Activated CD4-positive, alpha-beta memory T cell treated with anti-CD3 and anti-CD28 coated beads, Interleukin-2, amount 10 ng/mL, durations not matched to agents 7 days and 5 days (primary cell): ENCODE measurements at regions not wholly inside any gene's neighbourhood (a gene's known extent, or its start where the extent isn't known, plus 50 kb on each side); places are given as distances from the start of the nearest gene placed in this dataset.

Experiments used
- CTCF ChIA-PET: fragments of 350-600 bp; sonication (Branson Sonifier 250); formaldehyde crosslinking; loops from one replicate; lab custom pipeline; 2021; ENCODE audit warnings: antibody characterized with exemption, inconsistent platforms; lab: Charles Lee
- POLR2A ChIA-PET: fragments of 350-600 bp; sonication (Branson Sonifier 250); formaldehyde crosslinking; loops from one replicate; lab custom pipeline; 2021; ENCODE audit warnings: antibody characterized with exemption; lab: Charles Lee
- DNase-seq: peaks from one replicate; pipeline ENCODE4 v3.0.0-alpha.2; 2020
- H3K27ac Mint-ChIP-seq: one replicate; pipeline ENCODE4 v1.8.0; 2021; ENCODE audit warnings: mild to moderate bottlenecking, mixed read lengths
- H3K27me3 Mint-ChIP-seq: one replicate; pipeline ENCODE4 v1.8.0; 2021; ENCODE audit warnings: mixed read lengths
- H3K36me3 Mint-ChIP-seq: one replicate; pipeline ENCODE4 v1.8.0; 2021; ENCODE audit warnings: low read depth, mixed read lengths
- H3K4me1 Mint-ChIP-seq: one replicate; pipeline ENCODE4 v1.8.0; 2021; ENCODE audit warnings: mixed read lengths
- H3K4me3 Mint-ChIP-seq: one replicate; pipeline ENCODE4 v1.8.0; 2021; ENCODE audit warnings: mild to moderate bottlenecking, mixed read lengths
- H3K9me3 Mint-ChIP-seq: one replicate; pipeline ENCODE4 v1.8.0; 2021; ENCODE audit warnings: mixed read lengths

DNA sequence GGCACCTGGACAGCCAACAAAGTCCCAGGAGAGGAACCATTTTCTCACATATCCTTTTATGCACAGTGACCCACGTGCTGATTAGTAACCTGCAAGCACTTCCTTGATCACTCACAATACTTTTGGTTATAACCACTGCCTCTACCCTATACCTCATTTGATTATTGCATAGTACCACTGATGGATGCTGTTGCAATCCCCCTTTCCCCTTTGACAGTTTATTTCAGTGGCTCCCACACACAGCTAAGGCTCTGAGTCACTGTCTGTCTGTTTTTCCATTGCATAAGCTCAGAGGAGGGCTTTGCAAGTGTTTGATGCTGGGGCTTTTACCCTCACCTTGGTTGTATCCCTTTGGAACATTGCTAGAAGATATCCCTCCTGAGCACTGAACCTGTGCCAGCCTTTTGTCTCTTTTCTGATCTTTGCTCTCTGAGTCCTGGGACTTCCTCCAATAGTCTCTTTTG lies 101.7 kb upstream of the RBBP8 start:
- Mint-ChIP-seq H3K36me3 (no peaks in the 10 kb centered on the region), H3K27me3 (peaks cover 47% of the 10 kb centered on the region), H3K4me1 (no peaks in the 10 kb centered on the region), H3K27ac (no peak overlapping the region), H3K9me3 (no peaks in the 10 kb centered on the region), H3K4me3 (no peak overlapping the region)
- ChIA-PET CTCF (no interaction called here), POLR2A (no interaction called here)
- no peak for DNase-seq

DNA sequence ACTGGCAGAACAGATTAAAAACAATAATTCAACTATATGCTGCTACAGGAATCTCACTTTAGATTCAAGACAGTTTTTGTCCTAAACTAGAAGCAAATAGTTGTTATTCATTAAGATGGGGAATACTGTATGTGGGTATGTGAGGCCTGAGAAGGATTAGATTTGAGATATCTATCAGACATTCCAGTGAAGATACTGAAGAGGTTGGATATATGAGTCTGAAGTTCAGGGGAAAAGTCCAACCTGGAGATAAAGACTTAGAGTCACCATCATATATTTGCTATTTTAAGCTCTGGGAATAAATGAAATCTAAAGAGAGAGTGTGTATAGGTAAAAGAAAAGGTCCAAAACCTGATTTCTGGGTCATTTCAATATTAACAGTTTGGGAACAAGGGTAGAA lies 96.2 kb upstream of the RBBP8 start:
- H3K27me3 Mint-ChIP-seq, result peaks cover 19% of the 10 kb centered on the region
- ChIA-PET CTCF (no interaction called here), POLR2A (no interaction called here)

DNA sequence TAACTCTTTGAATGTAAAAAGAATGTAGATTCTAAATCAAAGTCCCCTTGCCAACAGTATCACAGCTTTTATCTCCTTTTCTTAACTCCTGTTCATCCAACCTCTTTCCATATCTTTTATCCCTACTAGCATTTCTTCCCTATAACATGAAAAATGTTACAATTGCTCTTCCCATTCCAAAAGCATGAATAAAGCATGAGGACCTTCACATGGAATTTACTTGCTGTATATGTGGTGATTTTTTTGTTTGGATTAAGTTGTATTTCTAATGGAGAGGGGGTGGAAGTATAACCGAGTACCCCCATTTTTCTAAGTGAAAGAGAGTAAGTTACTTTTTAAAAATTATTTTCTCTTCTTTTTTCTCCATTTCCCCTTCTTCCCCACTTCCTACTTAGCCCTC lies 94.9 kb upstream of the RBBP8 start:
- Mint-ChIP-seq H3K27ac (no peak overlapping the region), H3K9me3 (no peaks in the 10 kb centered on the region), H3K4me1 (no peaks in the 10 kb centered on the region), H3K27me3 (peaks cover 21% of the 10 kb centered on the region), H3K4me3 (no peak overlapping the region), H3K36me3 (no peaks in the 10 kb centered on the region)
- ChIA-PET POLR2A (no interaction called here), CTCF (no interaction called here)
- no peak for DNase-seq

More for the DNA sequence above, 96.2 kb upstream of the RBBP8 start:
- DNase-seq, result no peak
- Mint-ChIP-seq H3K4me1 (no peaks in the 10 kb centered on the region), H3K9me3 (no peaks in the 10 kb centered on the region), H3K27ac (no peak overlapping the region), H3K4me3 (no peak overlapping the region), H3K36me3 (no peaks in the 10 kb centered on the region)

DNA sequence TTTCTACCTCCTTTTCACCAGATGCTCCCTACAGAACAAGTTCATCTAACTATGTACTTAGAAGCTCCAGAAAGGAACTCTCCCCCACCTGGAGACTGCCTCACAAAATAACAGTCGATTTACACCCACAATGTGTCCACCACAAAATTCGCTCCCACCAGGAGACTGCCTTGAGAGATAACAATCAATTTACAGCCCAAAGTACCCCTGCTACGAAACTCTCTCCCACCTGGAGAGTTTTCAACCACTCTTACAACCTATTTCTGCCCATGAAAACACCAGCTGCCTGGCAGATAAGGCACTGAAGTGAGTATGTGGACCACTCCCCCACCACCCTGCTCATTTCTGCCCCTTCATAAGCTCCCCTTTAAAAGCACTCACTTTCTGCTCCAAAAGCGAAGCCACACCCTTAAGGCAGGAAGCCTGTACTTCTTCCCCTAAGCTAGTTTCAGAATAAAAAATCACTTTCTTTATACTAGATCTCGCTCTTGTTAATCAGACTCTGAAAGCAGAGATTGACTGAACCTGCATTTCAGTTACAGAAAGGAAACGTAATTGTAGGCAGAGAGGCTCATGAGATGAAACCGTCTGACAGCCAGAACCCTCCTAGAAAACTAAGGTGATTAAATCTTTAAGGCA lies 94.4 kb upstream of the RBBP8 start:
- Mint-ChIP-seq H3K4me1 (no peaks in the 10 kb centered on the region), H3K9me3 (no peaks in the 10 kb centered on the region), H3K27me3 (peaks cover 20% of the 10 kb centered on the region), H3K36me3 (no peaks in the 10 kb centered on the region), H3K27ac (no peak overlapping the region), H3K4me3 (no peak overlapping the region)
- ChIA-PET POLR2A (no interaction called here), CTCF (no interaction called here)
- no peak for DNase-seq

DNA sequence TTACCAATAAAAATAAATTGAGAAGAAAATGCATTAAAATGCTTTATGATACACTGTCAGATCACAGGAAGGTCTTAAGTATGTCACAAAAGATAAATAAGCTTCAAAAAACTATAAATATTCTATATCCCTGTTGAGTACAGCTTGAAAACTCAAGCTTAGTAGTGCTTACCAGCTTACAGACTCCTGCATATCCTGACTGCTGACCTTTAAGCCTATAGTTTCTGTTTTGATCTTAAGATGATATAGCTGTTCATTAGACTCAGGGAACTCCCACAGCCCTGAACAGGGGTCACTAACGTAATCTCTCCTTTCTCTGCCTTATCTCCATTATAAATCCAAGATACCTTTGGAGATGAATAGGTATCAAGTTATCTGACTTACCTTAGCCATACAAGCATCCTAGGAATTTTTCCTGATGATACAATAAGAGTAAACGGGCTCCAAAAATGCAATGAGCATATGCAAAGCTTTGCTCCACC lies 93.7 kb upstream of the RBBP8 start:
- CTCF ChIA-PET, result no interaction called here
- POLR2A ChIA-PET, result no interaction called here
- H3K9me3 Mint-ChIP-seq, result no peaks in the 10 kb centered on the region
- no peak for DNase-seq
- H3K4me3 Mint-ChIP-seq, result no peak overlapping the region
- H3K36me3 Mint-ChIP-seq, result no peaks in the 10 kb centered on the region
- H3K27me3 Mint-ChIP-seq, result peaks cover 18% of the 10 kb centered on the region
- H3K4me1 Mint-ChIP-seq, result no peaks in the 10 kb centered on the region
- no peak overlapping the region for H3K27ac Mint-ChIP-seq

DNA sequence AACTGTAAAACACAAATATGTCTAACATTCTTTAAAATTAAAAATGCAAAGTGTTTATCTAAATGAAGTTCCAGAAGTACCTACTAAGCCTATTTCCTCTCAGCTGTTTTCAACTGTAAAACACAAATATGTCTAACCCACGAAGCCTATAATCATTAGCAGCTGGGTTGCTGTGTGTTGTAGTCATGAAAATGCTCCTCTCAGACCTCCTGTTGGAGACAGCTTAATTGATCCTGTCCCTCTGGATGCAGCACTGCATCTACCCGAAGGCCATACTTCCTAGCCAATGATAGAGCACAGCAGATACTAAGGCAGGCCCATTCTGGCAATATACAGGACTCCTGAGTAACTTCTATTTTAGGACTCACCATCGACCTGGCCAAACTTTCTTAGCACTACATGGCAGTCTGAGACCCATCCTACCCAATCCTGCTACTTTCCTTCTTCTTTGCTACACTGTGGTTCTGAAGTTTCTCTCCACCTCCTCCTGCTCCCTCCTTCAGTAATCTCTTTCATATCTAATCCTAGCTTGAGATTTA lies 92.5 kb upstream of the RBBP8 start:
- Mint-ChIP-seq H3K9me3 (no peaks in the 10 kb centered on the region), H3K4me3 (no peak overlapping the region), H3K36me3 (no peaks in the 10 kb centered on the region), H3K4me1 (no peaks in the 10 kb centered on the region), H3K27me3 (peaks cover 10% of the 10 kb centered on the region), H3K27ac (no peak overlapping the region)
- no peak for DNase-seq
- ChIA-PET POLR2A (no interaction called here), CTCF (no interaction called here)

DNA sequence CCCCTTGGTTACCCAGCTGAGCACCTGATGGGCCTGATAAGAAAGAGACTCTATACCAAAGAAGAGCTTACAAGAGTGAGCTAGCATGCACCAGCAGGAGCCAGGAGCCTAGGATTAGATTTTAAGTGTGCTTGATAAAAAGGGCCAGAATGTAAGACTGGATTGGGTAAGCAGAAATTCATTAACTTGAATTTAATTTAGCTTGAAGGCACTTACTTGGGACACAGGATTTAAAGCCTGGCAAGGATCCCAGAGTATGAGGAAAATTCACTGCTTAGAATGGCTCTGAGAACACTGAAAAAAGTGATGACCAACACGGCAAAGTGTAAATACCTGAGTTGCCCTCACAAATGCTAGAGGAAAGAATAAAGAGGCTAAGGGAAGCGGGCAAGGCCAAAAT lies 91.3 kb upstream of the RBBP8 start:
- Mint-ChIP-seq H3K4me1 (no peaks in the 10 kb centered on the region), H3K27me3 (peaks cover 7% of the 10 kb centered on the region), H3K4me3 (no peak overlapping the region), H3K27ac (no peak overlapping the region), H3K9me3 (no peaks in the 10 kb centered on the region), H3K36me3 (no peaks in the 10 kb centered on the region)
- CTCF ChIA-PET, result no interaction called here
- no peak for DNase-seq
- POLR2A ChIA-PET, result no interaction called here

DNA sequence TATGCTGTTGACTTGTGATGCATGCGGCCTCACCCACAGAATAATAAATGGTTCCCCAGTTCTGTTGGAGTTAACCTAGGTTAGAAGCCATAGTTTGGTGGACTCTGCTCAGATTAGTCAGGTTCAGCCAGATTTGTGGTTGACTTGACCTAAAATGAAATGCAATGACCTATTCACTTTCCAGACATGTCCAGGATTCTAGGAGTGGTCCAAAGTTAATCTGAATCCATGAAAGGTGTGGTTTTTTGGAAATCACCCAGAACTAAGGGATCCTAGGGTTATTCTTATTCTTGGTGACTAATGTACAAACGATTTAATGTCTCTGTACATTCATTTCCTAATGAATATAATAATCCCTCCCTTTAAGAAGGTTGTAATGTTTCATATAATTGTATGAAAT lies 88.9 kb upstream of the RBBP8 start:
- DNase-seq, result no peak
- POLR2A ChIA-PET, result no interaction called here
- peaks cover 2% of the 10 kb centered on the region for H3K4me1 Mint-ChIP-seq
- no peaks in the 10 kb centered on the region for H3K36me3 Mint-ChIP-seq
- CTCF ChIA-PET, result no interaction called here
- H3K27ac Mint-ChIP-seq, result no peak overlapping the region
- no peak overlapping the region for H3K4me3 Mint-ChIP-seq
- peaks cover 21% of the 10 kb centered on the region for H3K27me3 Mint-ChIP-seq
- no peaks in the 10 kb centered on the region for H3K9me3 Mint-ChIP-seq

DNA sequence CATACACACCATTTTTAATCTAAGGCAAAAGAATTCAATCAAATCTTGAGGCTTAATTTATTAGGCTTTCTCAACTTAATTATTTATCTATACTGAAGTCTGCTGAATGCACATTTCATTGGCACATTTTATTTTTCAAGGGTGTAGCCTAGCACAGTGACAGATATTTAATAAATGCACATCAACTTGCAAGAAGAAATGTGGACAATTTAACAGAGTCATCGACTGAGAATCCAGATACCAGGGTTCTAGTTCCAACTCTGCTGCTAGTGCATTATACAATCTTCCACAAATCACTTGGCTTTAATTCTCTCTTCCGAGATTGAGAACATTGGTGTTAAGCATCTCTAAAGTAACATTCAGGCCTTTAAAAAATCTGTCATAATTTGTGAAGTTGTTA lies 88.5 kb upstream of the RBBP8 start:
- POLR2A ChIA-PET, result no interaction called here
- CTCF ChIA-PET, result no interaction called here
- Mint-ChIP-seq H3K36me3 (no peaks in the 10 kb centered on the region), H3K9me3 (no peaks in the 10 kb centered on the region), H3K4me1 (peaks cover 2% of the 10 kb centered on the region), H3K27me3 (peaks cover 22% of the 10 kb centered on the region), H3K4me3 (no peak overlapping the region), H3K27ac (no peak overlapping the region)
- DNase-seq, result no peak

DNA sequence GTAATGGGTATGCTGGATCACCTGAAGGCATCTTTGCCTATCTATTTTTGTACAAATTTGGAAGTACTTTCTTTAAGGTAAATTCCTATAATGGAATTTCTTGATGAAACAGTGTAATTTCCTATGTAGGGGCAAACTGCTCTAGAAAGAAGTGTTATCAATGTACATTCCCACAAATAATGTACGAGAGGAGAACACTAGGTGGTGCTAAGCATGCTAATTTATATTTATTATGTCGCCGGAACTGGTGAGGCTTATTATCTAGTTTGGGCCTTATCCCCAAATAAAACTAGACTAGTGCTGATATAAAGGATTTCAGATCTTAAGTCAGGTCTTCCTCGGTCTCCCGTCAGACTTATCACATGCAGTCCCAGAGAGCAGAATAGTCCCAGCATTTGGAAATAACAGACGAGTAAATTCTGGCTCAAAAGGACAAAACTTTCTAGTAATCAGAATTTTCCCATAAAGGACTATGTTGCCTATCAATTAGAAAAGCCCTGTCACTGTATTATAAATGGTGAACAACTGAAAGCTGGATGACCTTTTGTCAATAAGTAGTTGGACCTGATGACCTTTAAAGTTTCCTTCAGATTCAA lies 86.9 kb upstream of the RBBP8 start:
- CTCF ChIA-PET, result no interaction called here
- no peak for DNase-seq
- POLR2A ChIA-PET, result no interaction called here

DNA sequence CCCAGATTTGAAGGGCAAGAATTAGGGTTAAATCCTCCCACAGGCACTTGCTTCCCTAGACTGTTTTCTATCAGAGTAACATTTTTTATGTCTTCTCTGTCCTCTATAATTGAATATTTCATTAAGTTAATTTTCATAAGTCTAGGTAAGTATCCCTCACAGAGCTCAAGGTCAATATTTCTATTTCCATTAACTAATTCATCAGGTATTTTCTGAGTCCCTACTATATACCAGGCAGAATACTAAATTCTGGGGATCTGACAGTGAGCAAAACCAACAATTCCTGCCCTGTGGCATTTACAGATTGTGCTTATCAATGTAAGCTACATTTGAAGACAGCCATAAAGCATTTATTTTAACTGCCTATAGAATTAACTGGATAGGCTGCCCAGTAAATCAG lies 86.4 kb upstream of the RBBP8 start:
- Mint-ChIP-seq H3K9me3 (no peaks in the 10 kb centered on the region), H3K27ac (no peak overlapping the region), H3K36me3 (no peaks in the 10 kb centered on the region), H3K4me3 (no peak overlapping the region), H3K27me3 (peaks cover 31% of the 10 kb centered on the region), H3K4me1 (peaks cover 2% of the 10 kb centered on the region)
- DNase-seq, result no peak
- CTCF ChIA-PET, result no interaction called here
- POLR2A ChIA-PET, result no interaction called here

More for the DNA sequence above, 86.9 kb upstream of the RBBP8 start:
- no peak overlapping the region for H3K27ac Mint-ChIP-seq
- H3K9me3 Mint-ChIP-seq, result no peaks in the 10 kb centered on the region
- H3K4me3 Mint-ChIP-seq, result no peak overlapping the region
- H3K36me3 Mint-ChIP-seq, result no peaks in the 10 kb centered on the region
- H3K27me3 Mint-ChIP-seq, result peaks cover 28% of the 10 kb centered on the region
- peaks cover 2% of the 10 kb centered on the region for H3K4me1 Mint-ChIP-seq

DNA sequence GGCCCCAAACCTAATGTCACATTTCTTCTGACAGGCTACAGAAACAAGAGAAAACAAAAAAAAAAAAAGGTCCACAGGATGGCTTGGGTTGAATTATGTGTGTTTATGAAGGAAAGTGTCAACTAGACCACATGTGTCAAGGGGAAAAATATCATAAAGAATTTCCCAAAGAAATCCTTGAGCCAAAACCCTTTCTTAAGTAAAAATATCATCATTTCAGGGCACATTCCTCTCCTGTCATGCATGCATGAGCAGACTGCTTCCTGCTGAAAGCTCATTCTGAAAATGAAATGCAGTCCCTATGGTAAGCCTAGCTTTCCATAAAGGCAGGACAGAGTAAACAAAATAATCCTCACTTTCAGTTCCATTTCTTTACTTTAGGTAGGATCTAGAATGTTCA lies 85.7 kb upstream of the RBBP8 start:
- Mint-ChIP-seq H3K27ac (no peak overlapping the region), H3K4me3 (no peak overlapping the region), H3K27me3 (peaks cover 35% of the 10 kb centered on the region), H3K4me1 (peaks cover 2% of the 10 kb centered on the region), H3K9me3 (no peaks in the 10 kb centered on the region), H3K36me3 (no peaks in the 10 kb centered on the region)
- CTCF ChIA-PET, result interaction anchor here (1.2 kb wide), 1 partner anchor 136 kb away, joined by 4 read pairs; no protein-coding TSS in a partner anchor
- no peak for DNase-seq
- POLR2A ChIA-PET, result interaction anchor here (1.3 kb wide), 1 partner anchor 86 kb away, joined by 5 read pairs; the partner anchor contains the start of gene RBBP8

DNA sequence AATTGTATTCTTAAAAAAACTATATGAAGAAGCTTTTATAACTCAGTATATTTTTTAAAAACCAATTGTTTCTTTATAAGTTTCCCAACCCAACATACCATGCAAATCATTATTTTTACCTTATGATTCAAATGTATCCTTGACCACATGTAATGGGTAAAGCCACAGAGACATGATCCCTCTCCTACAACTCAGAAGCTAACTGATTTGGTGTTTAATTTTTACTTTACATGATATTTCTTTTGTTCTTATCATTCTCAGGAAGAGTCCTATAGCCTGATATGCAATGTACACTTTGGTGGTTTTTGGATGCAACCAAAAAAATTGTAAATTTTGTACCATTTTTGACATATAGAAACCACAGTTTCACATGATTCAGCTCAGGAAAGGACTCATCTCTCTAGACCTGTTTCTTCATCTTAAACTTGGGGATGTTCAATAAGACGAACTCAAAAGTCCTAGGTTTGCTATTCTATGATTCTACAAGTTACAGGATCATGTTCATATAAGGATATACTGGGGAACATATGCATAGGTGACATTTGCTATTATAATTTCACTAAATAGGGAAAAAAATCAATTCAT lies 85.2 kb upstream of the RBBP8 start:
- CTCF ChIA-PET, result interaction anchor here (1.2 kb wide), 1 partner anchor 135 kb away, joined by 4 read pairs; no protein-coding TSS in a partner anchor
- POLR2A ChIA-PET, result interaction anchor here (1.3 kb wide), 1 partner anchor 85 kb away, joined by 5 read pairs; the partner anchor contains the start of gene RBBP8
- Mint-ChIP-seq H3K9me3 (no peaks in the 10 kb centered on the region), H3K27me3 (peaks cover 39% of the 10 kb centered on the region), H3K36me3 (no peaks in the 10 kb centered on the region), H3K4me1 (peaks cover 2% of the 10 kb centered on the region), H3K4me3 (no peak overlapping the region), H3K27ac (no peak overlapping the region)
- no peak for DNase-seq
